Smooth muscle cell (in vitro differentiated cells): ENCODE measurements at regions not wholly inside any gene's neighbourhood (a gene's known extent, or its start where the extent isn't known, plus 50 kb on each side); places are given as distances from the start of the nearest gene placed in this dataset.

ENCODE experiments used
- DNase-seq: peaks from one replicate; lab custom pipeline; 2025; ENCODE audit not compliant: unreplicated experiment; lab: John Stamatoyannopoulos, UW
- H2AFZ ChIP-seq: fragments of 200-600 bp; sonication (generic); 2 replicates; pipeline ENCODE4 v1.6.0; 2016; ENCODE audit warnings: antibody characterized with exemption, low read depth, mild to moderate bottlenecking
- H3F3A ChIP-seq: fragments of 200-600 bp; sonication (generic); 2 replicates; pipeline ENCODE4 v1.6.0; 2017; ENCODE audit warnings: antibody characterized with exemption, low read depth
- H3K27ac ChIP-seq: fragments of 200-600 bp; sonication (generic); 2 replicates; pipeline ENCODE4 v1.5.1; 2016; ENCODE audit warnings: low read depth, mild to moderate bottlenecking
- H3K27me3 ChIP-seq: fragments of 200-600 bp; sonication (generic); 2 replicates; pipeline ENCODE4 v1.6.1; 2016; ENCODE audit warnings: low read depth, mild to moderate bottlenecking
- H3K36me3 ChIP-seq: fragments of 200-600 bp; sonication (generic); 2 replicates; pipeline ENCODE4 v1.5.1; 2016; ENCODE audit warnings: low read depth
- H3K4me1 ChIP-seq: fragments of 200-600 bp; sonication (generic); 2 replicates; pipeline ENCODE4 v1.5.1; 2016; ENCODE audit warnings: low read depth
- H3K4me2 ChIP-seq: fragments of 200-600 bp; sonication (generic); 2 replicates; pipeline ENCODE4 v1.6.0; 2016; ENCODE audit warnings: mild to moderate bottlenecking
- H3K4me3 ChIP-seq: fragments of 200-600 bp; sonication (generic); 2 replicates; pipeline ENCODE4 v1.5.1; 2016; ENCODE audit warnings: mild to moderate bottlenecking
- H3K79me2 ChIP-seq: fragments of 200-600 bp; sonication (generic); 2 replicates; pipeline ENCODE4 v1.6.0; 2016; ENCODE audit warnings: low read depth, mild to moderate bottlenecking
- H3K9ac ChIP-seq: fragments of 200-600 bp; sonication (generic); 2 replicates; pipeline ENCODE4 v1.6.0; 2016; ENCODE audit warnings: low read depth
- H3K9me3 ChIP-seq: fragments of 200-600 bp; sonication (generic); replicated peaks from 2 replicates; pipeline ENCODE4 v1.5.1; 2016; ENCODE audit warnings: low read depth
- H4K20me1 ChIP-seq: fragments of 200-600 bp; sonication (generic); 2 replicates; pipeline ENCODE4 v1.6.0; 2016; ENCODE audit warnings: low read depth
- CTCF ChIP-seq: fragments of 200-600 bp; sonication (generic); IDR thresholded peaks from 2 replicates; pipeline ENCODE4 v1.5.1; 2017; ENCODE audit warnings: borderline replicate concordance, mild to moderate bottlenecking, antibody characterized with exemption; ENCODE audit not compliant: insufficient read depth, poor library complexity, severe bottlenecking
- WGBS: methylation state at CpG from one replicate; pipeline ENCODE4 v1.1.7; 2016; ENCODE audit warnings: low lambda C conversion rate; 5-methylcytosine and 5-hydroxymethylcytosine counted together

- Histone ChIP-seq H3K4me3 (no peak overlapping the region), H3K27ac (no peak overlapping the region), H3K79me2 (no peaks in the 10 kb centered on the region), H2AFZ (no peak overlapping the region), H3K9ac (no peak overlapping the region), H3K36me3 (no peaks in the 10 kb centered on the region), H4K20me1 (no peaks in the 10 kb centered on the region), H3K4me1 (no peaks in the 10 kb centered on the region), H3K4me2 (no peak overlapping the region), H3K27me3 (no peaks in the 10 kb centered on the region), H3K9me3 (no peaks in the 10 kb centered on the region), H3F3A (no peaks in the 10 kb centered on the region)
- no peak for DNase-seq
- no peak for TF ChIP-seq CTCF
Measured at GRCh38 chr2:48069769-48070168, 163.5 kb upstream of the FBXO11 start.

DNA sequence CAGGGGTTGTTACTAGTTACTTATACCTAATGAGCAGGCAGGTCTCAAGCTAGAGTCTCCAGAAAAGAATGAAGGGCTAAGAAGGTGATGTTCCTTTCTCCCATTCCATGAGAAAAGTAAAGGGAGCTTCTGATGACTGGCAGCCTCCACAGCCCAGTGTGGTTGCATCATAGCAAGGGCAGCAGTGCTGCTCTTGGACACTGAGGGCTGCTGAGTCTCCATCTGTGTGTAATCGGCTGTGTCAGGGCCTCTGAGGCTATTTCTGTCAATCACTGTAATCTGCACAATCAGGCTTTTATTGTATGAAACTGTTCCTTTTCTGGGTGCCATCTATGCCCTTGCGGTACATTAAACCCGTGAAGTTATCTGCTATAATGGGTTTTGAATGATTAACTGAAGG, 164.1 kb upstream of the FBXO11 start:
- Histone ChIP-seq H4K20me1 (no peaks in the 10 kb centered on the region), H3K27ac (no peak overlapping the region), H3K9ac (no peak overlapping the region), H3K27me3 (no peaks in the 10 kb centered on the region), H3K4me3 (no peak overlapping the region), H3F3A (no peaks in the 10 kb centered on the region), H3K4me1 (no peaks in the 10 kb centered on the region), H3K4me2 (no peak overlapping the region), H3K36me3 (no peaks in the 10 kb centered on the region), H3K79me2 (no peaks in the 10 kb centered on the region), H3K9me3 (no peaks in the 10 kb centered on the region), H2AFZ (no peak overlapping the region)
- DNase-seq, result no peak
- 86% methylated on average over 3 of the region's 3 CpGs for WGBS
- no peak for TF ChIP-seq CTCF

- Histone ChIP-seq H3K4me3 (no peak overlapping the region), H3K27ac (no peak overlapping the region), H3K79me2 (no peaks in the 10 kb centered on the region), H4K20me1 (no peaks in the 10 kb centered on the region), H3K4me1 (no peaks in the 10 kb centered on the region), H3K9me3 (no peaks in the 10 kb centered on the region), H3K36me3 (no peaks in the 10 kb centered on the region), H3K9ac (no peak overlapping the region), H3K27me3 (no peaks in the 10 kb centered on the region), H2AFZ (no peak overlapping the region), H3K4me2 (no peak overlapping the region), H3F3A (no peaks in the 10 kb centered on the region)
- no peak for TF ChIP-seq CTCF
- 75% methylated on average over 5 of the region's 5 CpGs for WGBS
- DNase-seq, result no peak
Measured at GRCh38 chr2:48072583-48072982, 166.3 kb upstream of the FBXO11 start.

DNA sequence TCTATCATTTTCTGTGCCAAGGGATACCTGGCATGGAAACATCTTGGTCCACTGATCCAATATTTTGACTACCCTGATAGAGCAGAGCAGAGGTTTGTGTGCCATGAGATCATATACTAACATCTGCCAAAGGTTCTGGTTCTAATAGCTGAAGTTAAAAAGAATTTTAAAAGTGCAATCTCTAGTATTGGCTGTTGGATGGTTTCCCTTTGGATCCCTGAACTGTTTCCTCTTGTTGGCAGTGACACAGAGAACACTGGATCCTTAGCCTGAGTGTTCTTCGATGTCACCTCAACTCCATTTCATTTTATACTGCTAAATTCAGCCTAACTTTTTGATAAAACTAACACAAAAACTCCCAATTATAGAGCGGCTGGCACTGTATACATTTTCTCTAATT, 169.3 kb upstream of the FBXO11 start:
- H3K79me2 ChIP-seq, result no peaks in the 10 kb centered on the region
- no peak overlapping the region for H3K4me2 ChIP-seq
- no peaks in the 10 kb centered on the region for H4K20me1 ChIP-seq
- TF ChIP-seq CTCF, result no peak
- no peaks in the 10 kb centered on the region for H3K4me1 ChIP-seq
- no peaks in the 10 kb centered on the region for H3K27me3 ChIP-seq
- no peak overlapping the region for H3K27ac ChIP-seq
- no peaks in the 10 kb centered on the region for H3F3A ChIP-seq
- H3K4me3 ChIP-seq, result no peak overlapping the region
- H3K9ac ChIP-seq, result no peak overlapping the region
- no peak overlapping the region for H2AFZ ChIP-seq
- DNase-seq, result no peak
- H3K9me3 ChIP-seq, result no peaks in the 10 kb centered on the region
- WGBS, result 97% methylated on average over 2 of the region's 2 CpGs
- no peaks in the 10 kb centered on the region for H3K36me3 ChIP-seq
